GM23338 (cell line): ENCODE measurements at regions not wholly inside any gene's neighbourhood (a gene's known extent, or its start where the extent isn't known, plus 50 kb on each side); places are given as distances from the start of the nearest gene placed in this dataset.

Source experiments
- ATAC-seq: fragments of 200-7000 bp; cut with Tn5 transposase; 3 replicates; pipeline ENCODE4 v1.9.1; 2020
- DNase-seq: peaks from one replicate; pipeline ENCODE4 v3.0.0-alpha.2; 2015; ENCODE audit warnings: low spot score
- H2AFZ ChIP-seq: fragments of 200-600 bp; sonication (generic); 2 replicates; pipeline ENCODE4 v1.8.0; 2016; ENCODE audit warnings: antibody characterized with exemption, mild to moderate bottlenecking, moderate library complexity
- H3F3A ChIP-seq: fragments of 200-600 bp; sonication (generic); replicated peaks from 2 replicates; pipeline ENCODE4 v1.8.0; 2017; ENCODE audit warnings: antibody characterized with exemption, mixed run types, low read depth
- H3K27ac ChIP-seq: fragments of 200-600 bp; sonication (generic); 2 replicates; pipeline ENCODE4 v1.6.1; 2016; ENCODE audit warnings: low read depth
- H3K27me3 ChIP-seq: fragments of 200-600 bp; sonication (generic); 2 replicates; pipeline ENCODE4 v1.8.0; 2016; ENCODE audit warnings: mild to moderate bottlenecking, mixed run types, moderate library complexity; ENCODE audit not compliant: insufficient read depth
- H3K36me3 ChIP-seq: fragments of 200-600 bp; sonication (generic); 2 replicates; pipeline ENCODE4 v1.8.0; 2016; ENCODE audit warnings: mild to moderate bottlenecking; ENCODE audit not compliant: insufficient read depth
- H3K4me1 ChIP-seq: fragments of 200-600 bp; sonication (generic); 2 replicates; pipeline ENCODE4 v1.8.0; 2016; ENCODE audit warnings: mild to moderate bottlenecking, moderate library complexity; ENCODE audit not compliant: insufficient read depth
- H3K4me2 ChIP-seq: fragments of 200-600 bp; sonication (generic); 2 replicates; pipeline ENCODE4 v1.7.1; 2017; ENCODE audit warnings: mixed run types
- H3K4me3 ChIP-seq: fragments of 200-600 bp; sonication (generic); 2 replicates; pipeline ENCODE4 v1.6.1; 2016; ENCODE audit warnings: mixed run types
- H3K79me2 ChIP-seq: fragments of 200-600 bp; sonication (generic); replicated peaks from 2 replicates; pipeline ENCODE4 v1.8.0; 2017; ENCODE audit warnings: mild to moderate bottlenecking; ENCODE audit not compliant: insufficient read depth
- H3K9me2 ChIP-seq: fragments of 200-600 bp; sonication (generic); 2 replicates; pipeline ENCODE4 v1.8.0; 2017; ENCODE audit not compliant: insufficient read depth
- H4K20me1 ChIP-seq: fragments of 200-600 bp; sonication (generic); replicated peaks from 2 replicates; pipeline ENCODE4 v1.8.0; 2017; ENCODE audit warnings: mild to moderate bottlenecking; ENCODE audit not compliant: insufficient read depth
- H3K27ac Mint-ChIP-seq: 2 replicates; pipeline ENCODE4 v1.8.0; 2020; ENCODE audit warnings: inconsistent platforms, mild to moderate bottlenecking, moderate library complexity, mixed read lengths
- H3K27me3 Mint-ChIP-seq: 3 replicates; pipeline ENCODE4 v1.8.0; 2022; ENCODE audit warnings: low read depth, mild to moderate bottlenecking, moderate library complexity, mixed read lengths, inconsistent platforms; ENCODE audit not compliant: insufficient read depth, poor library complexity
- H3K36me3 Mint-ChIP-seq: 3 replicates; pipeline ENCODE4 v1.8.0; 2021; ENCODE audit warnings: low read depth, mild to moderate bottlenecking, inconsistent platforms, moderate library complexity, mixed read lengths
- H3K4me1 Mint-ChIP-seq: 3 replicates; pipeline ENCODE4 v1.8.0; 2020; ENCODE audit warnings: mild to moderate bottlenecking, inconsistent platforms, mixed read lengths
- H3K4me3 Mint-ChIP-seq: 3 replicates; pipeline ENCODE4 v1.8.0; 2021; ENCODE audit warnings: moderate library complexity, mild to moderate bottlenecking, inconsistent platforms, mixed read lengths
- H3K9me3 Mint-ChIP-seq: 3 replicates; pipeline ENCODE4 v1.8.0; 2020; ENCODE audit warnings: moderate library complexity, mild to moderate bottlenecking, inconsistent platforms, mixed read lengths
- CTCF ChIP-seq, 2 experiments: fragments of 200-600 bp in 1 of 2; sonication (generic) in 1 of 2; conservative IDR thresholded peaks; 2 replicates each; pipeline versions ENCODE4 v1.5.1 to v1.6.1; 2016 to 2017; ENCODE audit warnings: antibody characterized with exemption in 2 of 2, low read depth in 2 of 2, mild to moderate bottlenecking in 2 of 2, moderate library complexity in 1 of 2
- ETS1 ChIP-seq: IDR thresholded peaks from 2 replicates; pipeline ENCODE4 v1.6.1; 2016; ENCODE audit warnings: antibody characterized with exemption
- EZH2 ChIP-seq: fragments of 200-600 bp; sonication (generic); IDR thresholded peaks from one replicate; pipeline ENCODE4 v1.8.0; 2017; ENCODE audit warnings: antibody characterized with exemption, mild to moderate bottlenecking, low read depth; ENCODE audit not compliant: unreplicated experiment
- EZH2phosphoT487 ChIP-seq: fragments of 200-600 bp; sonication (generic); IDR thresholded peaks from one replicate; pipeline ENCODE4 v1.8.1; 2018; ENCODE audit warnings: antibody characterized with exemption; ENCODE audit not compliant: unreplicated experiment
- JUNB ChIP-seq: IDR thresholded peaks from one replicate; pipeline ENCODE4 v1.6.1; 2016; ENCODE audit warnings: antibody characterized with exemption; ENCODE audit not compliant: unreplicated experiment
- NANOG ChIP-seq: IDR thresholded peaks from 2 replicates; pipeline ENCODE4 v1.6.1; 2016; ENCODE audit warnings: antibody characterized with exemption, borderline replicate concordance
- STAT1 ChIP-seq: IDR thresholded peaks from one replicate; pipeline ENCODE4 v1.6.1; 2016; ENCODE audit warnings: antibody characterized with exemption; ENCODE audit not compliant: unreplicated experiment
- ZNF331 ChIP-seq: fragments of 250-450 bp; sonication (Bioruptor Pico); IDR thresholded peaks from 2 replicates; pipeline ENCODE4 v1.5.0; 2020; ENCODE audit warnings: low read depth, mild to moderate bottlenecking, moderate library complexity
- ZNF462 ChIP-seq: fragments of 250-450 bp; sonication (Bioruptor Pico); IDR thresholded peaks from 2 replicates; pipeline ENCODE4 v1.5.0; 2020; ENCODE audit warnings: mild to moderate bottlenecking, moderate library complexity
- TF ChIP-seq, protein P1 (sequence below): IDR thresholded peaks from one replicate; pipeline ENCODE4 v1.6.1; 2018; ENCODE audit warnings: antibody characterized with exemption; ENCODE audit not compliant: unreplicated experiment

DNA sequence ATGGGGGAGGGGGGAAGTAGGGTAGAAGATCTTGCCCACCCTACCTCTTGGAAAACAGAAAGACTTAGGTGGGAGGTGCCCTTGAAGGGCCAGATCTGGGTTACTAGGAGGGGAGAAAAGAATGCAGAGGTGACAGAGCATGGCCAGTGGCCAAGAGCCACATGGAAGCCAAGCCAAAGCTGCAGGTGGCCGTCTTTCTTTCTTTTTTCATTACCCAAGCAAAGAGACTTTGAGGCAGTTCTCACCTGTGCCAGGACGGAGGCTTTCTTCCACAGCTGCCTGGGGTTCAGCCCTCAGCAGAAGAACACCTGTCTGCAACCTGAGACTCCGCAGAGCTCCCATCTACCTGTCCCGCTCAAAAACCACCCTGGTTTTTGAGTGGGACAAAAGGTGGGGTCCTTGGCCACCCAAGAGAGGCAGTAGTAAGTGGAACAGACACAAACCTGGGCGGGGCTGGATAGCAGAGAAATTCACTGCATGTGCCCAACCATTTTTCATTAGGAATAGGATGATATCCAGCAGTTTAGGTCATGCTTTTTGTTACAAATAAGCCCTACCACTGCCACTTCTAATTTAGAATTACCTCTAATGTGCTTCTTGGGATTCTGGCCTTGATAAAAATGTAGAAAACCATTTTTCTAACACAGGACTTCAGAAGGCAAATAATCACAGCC lies 116.5 kb downstream of the DYRK2 start:
- Histone ChIP-seq H3K4me2 (no peak overlapping the region), H3K4me1 (peaks cover 5% of the 10 kb centered on the region), H3F3A (no peaks in the 10 kb centered on the region), H3K27me3 (no peaks in the 10 kb centered on the region), H3K36me3 (no peaks in the 10 kb centered on the region), H3K9me2 (no peaks in the 10 kb centered on the region; the same call in none of the 2 replicates), H4K20me1 (no peaks in the 10 kb centered on the region), H2AFZ (no peak overlapping the region), H3K79me2 (no peaks in the 10 kb centered on the region), H3K27ac (no peak overlapping the region), H3K4me3 (no peak overlapping the region)
- Mint-ChIP-seq H3K4me3 (no peak overlapping the region), H3K9me3 (peaks cover 3% of the 10 kb centered on the region), H3K27me3 (no peaks in the 10 kb centered on the region), H3K27ac (no peak overlapping the region), H3K4me1 (peaks cover 6% of the 10 kb centered on the region; the same call in 2 of the 3 replicates), H3K36me3 (peaks cover 5% of the 10 kb centered on the region)
- TF ChIP-seq JUNB (no peak), STAT1 (no peak), CTCF (conservative IDR thresholded peaks at IDR 0.05; ENCODE audit: low read depth in 2 of 2) (no peak), ZNF331 (CRISPR knock-in tag) (no peak), EZH2phosphoT487 (no peak), ETS1 (no peak), NANOG (no peak), EZH2 (no peak), ZNF462 (CRISPR knock-in tag) (no peak)
- TF ChIP-seq, protein P1, sequence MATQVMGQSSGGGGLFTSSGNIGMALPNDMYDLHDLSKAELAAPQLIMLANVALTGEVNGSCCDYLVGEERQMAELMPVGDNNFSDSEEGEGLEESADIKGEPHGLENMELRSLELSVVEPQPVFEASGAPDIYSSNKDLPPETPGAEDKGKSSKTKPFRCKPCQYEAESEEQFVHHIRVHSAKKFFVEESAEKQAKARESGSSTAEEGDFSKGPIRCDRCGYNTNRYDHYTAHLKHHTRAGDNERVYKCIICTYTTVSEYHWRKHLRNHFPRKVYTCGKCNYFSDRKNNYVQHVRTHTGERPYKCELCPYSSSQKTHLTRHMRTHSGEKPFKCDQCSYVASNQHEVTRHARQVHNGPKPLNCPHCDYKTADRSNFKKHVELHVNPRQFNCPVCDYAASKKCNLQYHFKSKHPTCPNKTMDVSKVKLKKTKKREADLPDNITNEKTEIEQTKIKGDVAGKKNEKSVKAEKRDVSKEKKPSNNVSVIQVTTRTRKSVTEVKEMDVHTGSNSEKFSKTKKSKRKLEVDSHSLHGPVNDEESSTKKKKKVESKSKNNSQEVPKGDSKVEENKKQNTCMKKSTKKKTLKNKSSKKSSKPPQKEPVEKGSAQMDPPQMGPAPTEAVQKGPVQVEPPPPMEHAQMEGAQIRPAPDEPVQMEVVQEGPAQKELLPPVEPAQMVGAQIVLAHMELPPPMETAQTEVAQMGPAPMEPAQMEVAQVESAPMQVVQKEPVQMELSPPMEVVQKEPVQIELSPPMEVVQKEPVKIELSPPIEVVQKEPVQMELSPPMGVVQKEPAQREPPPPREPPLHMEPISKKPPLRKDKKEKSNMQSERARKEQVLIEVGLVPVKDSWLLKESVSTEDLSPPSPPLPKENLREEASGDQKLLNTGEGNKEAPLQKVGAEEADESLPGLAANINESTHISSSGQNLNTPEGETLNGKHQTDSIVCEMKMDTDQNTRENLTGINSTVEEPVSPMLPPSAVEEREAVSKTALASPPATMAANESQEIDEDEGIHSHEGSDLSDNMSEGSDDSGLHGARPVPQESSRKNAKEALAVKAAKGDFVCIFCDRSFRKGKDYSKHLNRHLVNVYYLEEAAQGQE, result no peak
- DNase-seq, result no peak
- peak; percentile 39; the same call in 2 of the 3 replicates for ATAC-seq
